Fibroblast of pulmonary artery (primary cell): ENCODE measurements at regions not wholly inside any gene's neighbourhood (a gene's known extent, or its start where the extent isn't known, plus 50 kb on each side); places are given as distances from the start of the nearest gene placed in this dataset.
"Not testable (repeated sequence)": the region's sequence is repeated elsewhere in the genome, so short reads cannot be mapped to it uniquely, and the experiment has no call there.

Source experiments
- DNase-seq: peaks from one replicate; pipeline ENCODE4 v3.0.0-alpha.2; 2010; ENCODE audit warnings: low read depth
- H3K4me3 ChIP-seq: replicated peaks from 2 replicates; pipeline ENCODE4 v1.5.1; 2011; ENCODE audit warnings: low read depth, mild to moderate bottlenecking, control low read depth, low read length, moderate library complexity
- CTCF ChIP-seq: IDR thresholded peaks from 2 replicates; pipeline ENCODE4 v1.5.1; 2011; ENCODE audit warnings: mild to moderate bottlenecking, control low read depth, low read length, inconsistent platforms; ENCODE audit errors: missing control alignments

DNA sequence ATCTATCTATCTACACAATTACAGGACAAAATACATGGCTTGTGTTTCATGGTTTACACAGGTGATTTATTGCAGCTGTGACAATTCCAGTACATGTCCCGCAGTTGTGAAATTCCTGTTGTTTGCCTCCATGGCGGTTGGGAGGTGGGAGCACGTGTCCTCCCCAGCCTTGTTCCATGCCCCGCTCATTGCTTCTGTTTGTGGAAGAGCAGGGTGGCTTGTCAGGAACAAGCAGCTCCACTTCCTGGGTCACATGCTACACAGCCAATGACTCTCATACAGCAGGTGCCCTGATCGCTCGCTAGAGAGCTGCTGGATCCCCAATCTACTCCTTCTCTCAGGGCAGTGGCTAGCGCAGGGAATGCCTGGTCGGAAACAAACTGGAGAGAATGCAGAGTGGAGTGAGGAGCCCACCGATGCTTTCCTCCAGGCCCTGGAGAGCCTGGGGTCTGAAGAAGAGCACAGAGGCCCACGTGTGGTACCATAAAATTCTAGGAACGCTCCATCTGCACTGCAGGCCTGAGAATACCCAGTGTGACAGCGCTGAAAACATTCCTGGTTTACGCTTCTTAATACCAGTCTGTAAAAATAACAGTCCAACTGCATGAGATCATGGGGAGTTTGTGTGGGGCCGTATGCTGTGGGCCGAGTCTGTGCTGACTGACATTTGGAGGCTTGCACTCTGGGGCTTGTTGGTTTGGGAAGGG is 270.6 kb upstream of the RGMA start:
- no peak for TF ChIP-seq CTCF
- no peak overlapping the region for H3K4me3 ChIP-seq
- DNase-seq = no peak

- no peak overlapping the region for H3K4me3 ChIP-seq
- no peak for TF ChIP-seq CTCF
- DNase-seq = no peak
These were observed 270.0 kb upstream of the RGMA start for GRCh38 chr15:93359060-93359408.

GRCh38 chr15:93358166-93359059 is 269.4 kb upstream of the RGMA start:
- DNase-seq = no peak
- no peak for TF ChIP-seq CTCF
- no peak overlapping the region for H3K4me3 ChIP-seq

DNA sequence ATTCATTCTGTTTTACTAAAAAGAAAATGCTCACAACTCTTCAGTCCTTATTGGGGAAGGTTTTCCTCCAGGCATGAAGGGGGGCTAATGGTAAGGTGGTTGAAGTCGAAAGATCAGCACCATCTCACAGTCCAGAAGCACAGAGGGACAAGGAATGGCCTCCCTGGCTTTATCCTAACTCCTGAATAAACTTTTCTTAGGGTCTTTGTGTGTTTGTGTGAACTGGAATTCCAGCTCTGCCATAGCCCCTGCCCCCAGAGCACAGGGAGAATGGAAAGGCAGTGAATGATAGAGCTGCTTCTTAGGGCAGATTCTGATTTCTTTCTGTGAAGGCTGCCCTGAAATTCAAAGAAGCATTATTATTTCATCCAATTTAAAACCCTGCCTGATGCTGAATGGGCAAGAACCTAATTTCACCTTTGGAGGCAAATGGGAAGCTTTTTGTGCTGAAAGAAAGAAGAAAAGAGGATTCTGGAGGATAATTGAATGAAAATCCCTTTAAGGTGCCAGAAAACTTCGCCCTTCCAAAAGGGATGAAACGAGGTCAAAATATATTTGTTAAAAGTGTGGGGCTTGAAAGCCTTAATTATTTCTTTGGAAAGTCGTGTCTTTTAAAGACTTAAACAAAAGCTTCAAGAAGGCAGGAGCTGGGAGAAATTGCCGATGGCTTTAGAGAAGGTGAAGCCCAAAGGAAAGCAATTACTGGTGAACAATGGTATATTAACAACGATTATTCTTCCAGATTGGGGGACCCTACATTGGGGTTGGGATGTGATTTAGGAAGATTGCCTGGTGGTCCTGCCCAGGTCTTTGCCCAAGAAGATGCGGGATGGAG is 259.9 kb upstream of the RGMA start:
- TF ChIP-seq CTCF = no peak
- H3K4me3 ChIP-seq = no peak overlapping the region
- DNase-seq = no peak

DNA sequence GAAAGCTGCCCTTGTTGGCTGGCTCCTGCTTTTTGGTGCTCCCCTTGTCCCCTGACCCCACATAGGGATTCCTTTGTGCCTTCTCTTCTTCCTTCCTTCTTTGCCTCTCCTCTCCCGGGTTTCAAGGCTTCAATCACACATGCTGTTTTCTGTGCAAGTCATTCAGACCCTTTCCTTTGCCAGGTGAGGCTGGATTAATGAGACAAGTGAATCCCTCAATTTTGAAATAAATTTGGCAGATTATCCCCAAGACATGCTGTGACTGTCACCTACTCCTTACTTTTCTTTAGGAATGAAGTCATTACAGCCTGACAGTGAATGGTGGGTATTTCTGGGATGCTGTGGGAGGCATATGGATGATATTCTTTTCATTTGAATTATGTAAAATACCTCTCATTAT is 259.0 kb upstream of the RGMA start:
- no peak for DNase-seq
- no peak for TF ChIP-seq CTCF

DNA sequence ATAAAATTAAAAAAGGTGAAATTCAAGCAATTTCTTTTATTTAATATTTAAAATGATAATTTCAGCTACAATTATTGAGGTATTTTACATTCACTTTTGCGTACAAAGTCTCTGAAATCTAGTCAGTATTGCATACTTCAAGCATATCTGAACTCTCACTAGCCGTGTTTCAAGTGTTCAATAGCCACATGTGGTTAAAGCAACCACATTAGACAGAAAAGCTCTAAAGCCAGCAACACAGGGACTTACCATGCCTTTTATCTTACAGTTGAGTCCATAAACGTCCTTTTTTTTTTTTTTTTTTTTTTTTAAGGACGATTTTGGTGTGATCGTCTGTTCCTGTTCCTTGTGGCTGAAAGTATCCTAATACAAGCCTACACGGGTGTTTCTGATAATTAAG is 257.0 kb upstream of the RGMA start:
- DNase-seq = no peak
- H3K4me3 ChIP-seq = no peak overlapping the region
- no peak for TF ChIP-seq CTCF

More for the DNA sequence above, 259.0 kb upstream of the RGMA start:
- H3K4me3 ChIP-seq = no peak overlapping the region

DNA sequence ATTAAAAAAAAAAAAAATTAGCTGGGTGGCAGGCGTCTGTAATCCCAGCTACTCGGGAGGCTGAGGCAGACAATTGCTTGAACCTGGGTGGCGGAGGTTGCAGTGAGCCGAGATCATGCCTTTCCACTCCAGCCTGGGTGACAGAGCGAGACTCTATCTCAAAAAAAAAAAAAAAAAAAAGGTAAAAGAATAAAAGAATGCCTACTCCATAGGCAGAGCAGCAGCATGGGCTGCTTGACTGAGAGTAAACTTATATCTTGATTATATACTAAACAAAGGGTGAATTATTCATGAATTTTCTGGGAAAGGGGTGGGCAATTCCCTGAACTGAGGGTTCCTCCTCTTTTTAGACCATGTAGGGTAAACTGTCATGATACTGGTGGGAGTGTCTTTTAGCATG is 254.4 kb upstream of the RGMA start:
- not testable (repeated sequence) for DNase-seq, H3K4me3 ChIP-seq
